Stimulated activated CD4-positive, alpha-beta T cell treated with anti-CD3 and anti-CD28 coated beads, Interleukin-15, amount 100 ng/mL, for 48 hours (primary cell): ENCODE measurements at regions not wholly inside any gene's neighbourhood (a gene's known extent, or its start where the extent isn't known, plus 50 kb on each side); places are given as distances from the start of the nearest gene placed in this dataset.

Experiments
- DNase-seq, 2 donors: peaks; one replicate each; pipeline ENCODE4 v3.0.0-alpha.2; 2020; ENCODE audit warnings: low read depth in 2 of 2

DNA sequence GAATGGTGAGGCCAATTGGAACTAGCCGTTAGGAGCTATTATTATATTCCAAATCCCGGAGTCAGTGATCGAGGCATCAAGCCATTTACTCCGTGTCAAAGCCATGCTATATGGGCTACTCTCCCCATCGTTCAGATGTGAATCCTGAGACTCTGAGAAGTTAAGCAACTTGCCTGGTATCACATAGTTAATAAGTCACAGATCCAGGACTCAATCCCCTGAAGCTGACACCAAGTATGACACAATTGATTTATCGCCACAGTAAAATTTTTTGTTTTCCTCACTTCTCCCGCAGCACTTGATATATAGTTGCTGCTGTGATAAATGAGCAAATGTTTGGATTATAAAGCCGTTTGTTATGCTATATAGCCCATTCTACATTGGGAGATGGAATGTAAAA is 50.8 kb upstream of the TSHZ2 start:
- DNase-seq: no peak

DNA sequence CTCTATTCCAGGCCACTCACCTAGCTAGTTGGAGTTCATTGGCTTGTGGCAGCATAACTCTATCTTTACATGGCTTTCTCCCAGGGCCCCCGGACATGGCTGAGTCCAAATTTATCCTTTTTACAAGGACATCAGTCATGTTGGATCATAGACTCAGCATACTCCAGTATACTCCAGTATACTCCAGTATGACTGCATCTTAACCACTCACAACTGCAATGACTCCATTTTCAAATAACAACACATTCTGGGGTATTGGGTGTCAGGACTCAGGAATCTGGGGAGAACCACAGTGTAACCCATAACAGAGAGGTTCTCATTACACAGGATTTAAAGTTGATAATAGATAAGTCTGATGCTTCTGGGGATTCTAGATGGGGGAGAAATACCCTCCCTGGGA is 53.8 kb upstream of the TSHZ2 start:
- DNase-seq: no peak

DNA sequence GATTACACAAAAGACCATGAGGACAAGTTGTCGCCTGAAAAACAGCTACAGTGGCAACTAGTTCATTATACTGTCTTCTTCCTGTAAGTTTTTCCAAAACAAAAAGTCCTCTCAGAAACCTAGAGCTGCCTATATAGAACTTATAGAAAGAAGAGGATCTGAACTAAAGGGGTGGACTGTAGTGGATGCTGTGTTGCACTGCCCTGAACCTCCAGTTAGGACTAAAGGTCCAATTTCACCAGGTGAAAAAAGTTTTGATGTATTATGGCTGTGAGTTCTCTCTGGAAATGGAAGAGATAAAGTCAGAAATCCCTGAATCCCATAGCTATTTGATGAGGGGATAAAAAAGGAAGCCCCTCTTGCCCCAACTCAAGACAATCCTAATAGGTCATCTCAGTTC is 56.6 kb upstream of the TSHZ2 start:
- no peak for DNase-seq

DNA sequence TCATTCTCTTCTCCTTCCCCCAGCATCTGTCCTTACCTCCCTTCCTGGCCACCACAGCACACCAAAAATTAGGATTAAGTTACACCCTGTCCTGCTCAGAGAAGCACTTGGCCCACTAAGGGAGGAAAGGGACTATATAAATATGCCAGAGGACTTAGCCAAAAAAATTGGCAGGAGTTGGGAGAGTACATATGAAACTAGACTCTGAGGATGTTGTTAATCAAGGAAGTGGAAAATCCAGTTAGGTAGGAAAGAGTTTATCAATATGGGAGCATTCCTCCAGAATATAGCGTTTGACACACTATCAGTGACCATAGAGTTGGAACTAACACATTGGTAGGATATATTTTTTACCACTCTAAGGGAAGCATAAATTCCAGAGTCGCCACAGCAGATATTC is 57.3 kb upstream of the TSHZ2 start:
- DNase-seq: no peak

DNA sequence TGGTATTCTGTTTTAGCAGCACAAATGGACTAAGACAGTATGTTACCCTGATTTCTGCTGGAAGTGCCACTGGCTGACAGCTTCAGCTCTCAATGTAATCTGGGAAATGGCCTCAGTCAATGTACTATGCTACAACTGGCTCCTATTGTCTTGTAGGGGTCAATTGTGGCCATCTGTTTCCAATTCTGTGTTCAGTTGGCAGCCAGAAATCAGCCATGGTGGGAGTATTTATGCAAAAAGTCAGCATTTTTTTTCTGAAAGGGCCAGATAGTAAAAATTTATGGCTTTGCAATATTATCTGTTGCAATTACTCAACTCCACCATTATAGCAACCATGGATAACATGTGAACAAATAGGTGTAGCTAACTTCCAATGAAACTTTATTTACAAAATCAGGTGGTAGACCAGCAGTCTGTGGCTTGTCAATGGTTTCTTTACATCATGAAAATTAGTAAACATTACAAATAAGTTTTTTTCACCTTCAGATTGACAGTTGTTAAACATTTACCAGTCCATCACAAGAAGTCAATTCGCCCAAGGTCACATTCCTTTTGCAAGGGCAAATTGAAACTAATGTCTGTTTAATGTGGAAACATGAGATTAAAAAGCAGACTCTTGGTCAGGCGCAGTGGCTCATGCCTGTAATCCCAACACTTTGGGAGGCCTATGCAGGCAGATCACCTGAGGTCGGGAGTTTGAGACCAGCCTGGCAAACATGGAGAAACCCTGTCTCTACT is 58.3 kb upstream of the TSHZ2 start:
- DNase-seq: no peak

DNA sequence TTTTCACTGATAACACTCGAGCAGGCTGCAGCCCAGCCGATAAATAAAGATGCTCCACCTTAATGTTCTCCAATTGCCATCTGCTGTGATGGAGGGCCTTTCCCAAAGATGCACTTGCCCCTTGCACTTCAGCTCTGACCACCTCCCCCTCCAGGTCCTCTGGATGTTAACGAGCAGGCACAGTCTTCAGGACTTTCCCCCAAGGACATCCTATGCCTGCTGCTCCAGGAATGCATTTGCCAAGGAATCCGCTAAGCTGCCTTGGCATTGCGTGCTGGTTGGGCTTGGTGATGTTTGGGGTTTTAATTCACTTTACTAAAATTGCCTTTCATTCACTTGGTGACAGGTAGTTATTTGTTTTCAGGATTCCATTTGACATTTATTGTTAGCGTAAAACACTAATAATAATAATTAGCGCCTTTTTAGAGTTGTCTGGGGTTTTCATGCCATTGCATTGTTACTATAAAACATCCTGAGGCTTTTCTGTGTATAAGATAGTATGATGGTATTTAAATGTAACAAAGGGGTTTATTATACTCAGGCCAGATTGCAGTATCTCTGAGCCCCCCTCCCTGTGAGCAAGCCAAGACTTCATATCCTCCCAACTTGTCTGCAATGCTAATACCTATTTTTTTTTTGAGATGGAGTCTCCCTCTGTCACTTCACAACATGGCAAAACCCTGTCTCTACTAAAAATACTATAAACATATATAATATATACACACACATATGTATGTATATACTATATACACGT is 66.7 kb upstream of the TSHZ2 start:
- DNase-seq: no peak

DNA sequence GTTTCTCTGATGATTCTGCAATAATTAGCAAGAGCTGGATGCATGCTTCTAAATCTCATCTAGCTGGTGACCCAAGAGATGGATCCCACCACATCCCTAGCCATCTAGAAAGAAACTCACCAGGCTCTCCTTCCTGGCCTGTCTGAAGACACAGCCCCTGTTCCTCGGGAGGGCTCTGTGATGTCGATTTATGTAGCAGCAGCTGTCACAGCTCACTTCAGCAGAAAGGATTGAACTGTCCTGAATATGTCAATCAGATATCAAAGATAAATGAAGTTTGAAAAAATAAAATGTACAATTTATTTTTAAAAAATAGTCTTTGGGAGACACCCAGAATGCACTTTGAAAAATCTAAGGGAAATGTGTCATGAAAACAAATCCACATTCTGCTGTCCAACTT is 67.3 kb upstream of the TSHZ2 start:
- no peak for DNase-seq

DNA sequence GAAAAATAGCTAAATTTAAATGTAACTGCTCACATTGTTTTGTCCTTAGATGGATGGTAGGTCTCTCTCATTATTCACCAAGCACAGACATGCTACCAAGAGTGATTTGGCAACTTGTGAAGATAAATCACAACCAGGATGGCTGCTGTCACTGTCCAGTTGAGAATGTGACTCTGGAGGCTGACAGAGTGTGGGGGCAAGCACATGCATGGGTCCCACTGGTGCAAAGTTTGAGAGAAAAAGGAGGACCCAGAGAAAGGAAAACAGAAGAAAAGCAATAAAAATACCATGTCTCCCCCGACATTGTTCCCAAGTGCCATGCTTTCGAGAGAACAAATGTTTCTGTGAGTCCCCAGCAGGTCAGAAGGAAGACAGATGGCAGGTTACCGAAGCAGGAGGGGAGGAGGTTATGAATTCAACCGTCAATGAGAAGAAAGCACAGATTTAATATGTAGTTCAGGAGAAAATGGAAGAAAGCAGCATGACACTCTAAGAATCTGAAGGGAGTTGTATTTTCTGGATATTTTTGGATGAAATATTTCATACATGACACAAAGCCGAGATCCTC is 73.0 kb upstream of the TSHZ2 start:
- no peak for DNase-seq

DNA sequence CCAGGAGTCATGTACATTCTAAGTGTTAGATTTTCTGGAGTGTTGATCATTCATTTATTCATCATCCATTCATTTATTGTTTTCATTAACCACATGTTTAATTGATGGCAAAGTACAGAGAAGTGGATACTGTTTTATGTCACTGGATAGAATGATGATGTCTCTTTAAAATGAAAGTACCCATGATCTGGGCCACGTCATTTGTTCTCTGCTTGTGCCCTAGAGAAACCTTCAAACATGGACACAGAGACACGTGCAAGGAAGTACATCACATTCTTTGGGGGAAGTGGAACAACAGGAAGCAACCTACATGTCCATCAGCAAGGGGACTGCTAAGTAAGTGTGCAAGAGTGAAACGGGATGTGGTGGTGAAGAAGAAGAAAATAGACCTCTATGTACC is 75.8 kb upstream of the TSHZ2 start:
- no peak for DNase-seq

DNA sequence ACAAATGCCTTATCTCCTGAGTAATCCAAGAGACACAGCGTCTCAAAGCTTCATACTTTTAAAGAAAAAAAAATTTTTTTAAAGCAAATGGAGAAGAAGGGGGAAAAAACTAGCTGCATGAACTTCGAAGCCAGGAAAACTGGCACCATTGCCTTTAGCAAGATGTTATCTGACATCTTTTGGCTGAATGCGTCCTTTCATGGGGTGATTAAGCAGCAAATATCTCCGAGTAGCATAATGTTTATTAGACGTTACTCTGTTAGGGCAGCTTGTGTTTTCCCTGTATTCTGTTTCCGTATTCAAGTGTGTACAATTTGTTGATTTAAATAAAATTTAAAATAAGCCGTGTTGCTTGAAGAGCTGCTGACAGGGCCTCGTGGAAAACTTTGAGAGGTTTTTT is 76.5 kb upstream of the TSHZ2 start:
- DNase-seq: no peak

DNA sequence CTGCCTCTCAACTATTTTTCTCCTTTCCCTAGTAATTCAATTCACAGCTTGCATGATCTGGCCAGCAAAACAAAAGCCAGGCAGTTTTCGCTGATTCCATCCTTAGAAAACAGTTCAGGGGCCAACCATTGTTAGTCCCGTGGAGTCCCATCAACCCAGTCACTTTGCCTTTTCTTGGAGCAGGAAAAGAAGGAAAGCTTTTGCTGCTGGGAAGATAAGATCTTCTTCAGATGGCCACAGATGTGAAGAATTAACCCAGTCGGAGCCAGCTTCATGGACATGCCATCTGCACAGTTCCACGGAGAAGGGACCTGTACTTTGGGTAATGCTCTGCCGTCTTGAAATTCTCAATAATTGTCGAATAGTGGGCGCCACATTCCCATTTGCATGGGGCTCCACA is 76.9 kb upstream of the TSHZ2 start:
- no peak for DNase-seq

DNA sequence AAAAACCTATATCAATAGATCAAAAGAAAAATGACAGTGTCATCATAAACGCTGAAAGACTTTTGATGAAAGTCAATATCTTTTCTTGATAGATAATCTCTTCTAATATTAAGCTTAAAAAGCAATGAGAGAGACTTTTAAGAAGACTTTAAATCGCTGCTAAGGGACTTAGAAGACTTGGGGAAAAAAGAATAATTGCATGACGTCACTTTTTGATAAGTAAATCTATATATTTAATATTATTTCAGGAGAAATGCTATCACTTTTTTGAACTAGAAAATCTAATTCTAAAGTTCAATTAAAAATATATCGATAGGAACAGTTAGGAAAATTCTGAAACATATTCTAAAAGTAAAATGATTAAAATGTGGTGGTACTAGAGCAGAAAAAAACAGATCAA is 78.7 kb upstream of the TSHZ2 start:
- DNase-seq: no peak

DNA sequence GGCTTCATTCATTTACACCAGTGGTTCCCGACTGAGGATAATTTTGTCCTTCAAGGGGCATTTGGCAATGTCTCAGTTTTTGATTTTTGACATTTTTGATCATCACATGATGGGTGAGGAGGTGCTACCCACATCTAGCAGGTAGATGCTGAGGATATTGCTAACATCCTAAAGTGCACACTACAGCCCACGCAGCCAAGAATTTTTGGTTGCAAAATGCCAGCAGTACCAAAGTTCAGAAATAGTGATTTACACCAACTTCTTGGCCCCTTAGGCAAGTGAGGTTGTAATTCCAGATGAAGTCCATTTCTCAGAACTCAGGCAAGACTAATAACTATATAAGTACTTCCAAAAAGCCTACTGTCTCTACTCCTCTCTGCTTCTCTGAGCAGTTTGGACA is 80.1 kb upstream of the TSHZ2 start:
- DNase-seq: no peak

DNA sequence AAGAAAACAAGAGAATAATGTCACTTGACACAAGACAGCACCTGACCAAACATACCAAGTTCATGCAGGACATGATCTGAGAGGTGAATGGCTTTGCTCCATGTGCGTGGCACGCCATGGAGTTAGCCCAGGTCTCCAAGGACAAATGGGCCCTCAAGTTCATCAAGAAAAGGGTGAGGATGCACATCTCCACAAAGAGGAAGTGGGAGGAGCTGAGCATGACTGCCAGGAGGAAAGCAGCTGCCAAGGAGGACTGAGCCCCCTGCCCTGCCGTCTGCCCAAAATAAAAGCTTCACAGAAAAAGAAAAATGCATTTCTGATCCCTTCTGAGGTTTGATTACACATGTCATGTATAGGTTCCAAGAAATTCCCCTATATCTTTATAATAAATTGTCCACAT is 82.0 kb upstream of the TSHZ2 start:
- DNase-seq: no peak

DNA sequence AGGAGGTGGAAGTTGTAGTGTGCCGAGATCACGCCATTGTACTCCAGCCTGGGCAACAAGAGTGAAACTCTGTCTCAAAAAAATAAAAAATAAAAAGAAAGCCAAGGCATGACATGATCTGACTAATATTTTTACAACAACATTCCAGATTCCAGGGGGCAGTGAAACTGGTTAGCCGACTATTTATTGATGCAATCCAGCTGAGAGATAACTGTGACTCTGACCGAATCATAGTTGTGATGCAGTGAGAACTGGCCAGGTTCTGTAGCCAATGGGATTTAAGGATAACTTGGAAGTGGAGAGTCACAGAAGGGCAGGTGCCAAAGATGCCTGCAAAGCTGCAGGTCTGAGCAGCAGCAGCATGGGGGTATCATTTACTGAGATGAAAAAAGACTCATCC is 82.9 kb upstream of the TSHZ2 start:
- no peak for DNase-seq

DNA sequence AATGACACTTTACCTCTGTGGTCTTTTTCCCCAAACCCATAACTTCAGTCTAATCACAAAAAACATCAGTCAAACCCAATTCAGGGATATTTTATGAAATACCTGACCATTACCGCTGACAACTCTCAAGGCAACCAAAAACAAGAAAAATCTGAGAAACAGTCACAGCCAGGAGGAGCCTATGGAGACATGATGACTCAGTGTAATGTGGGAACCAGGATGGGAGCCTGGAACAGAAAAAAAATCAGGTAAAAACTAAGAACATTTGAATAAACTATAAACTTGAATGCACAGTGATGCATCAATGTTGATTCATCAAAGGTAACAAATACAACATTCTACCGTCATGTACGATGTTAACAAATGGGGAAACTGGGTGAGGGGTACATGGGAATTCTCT is 84.1 kb upstream of the TSHZ2 start:
- no peak for DNase-seq

DNA sequence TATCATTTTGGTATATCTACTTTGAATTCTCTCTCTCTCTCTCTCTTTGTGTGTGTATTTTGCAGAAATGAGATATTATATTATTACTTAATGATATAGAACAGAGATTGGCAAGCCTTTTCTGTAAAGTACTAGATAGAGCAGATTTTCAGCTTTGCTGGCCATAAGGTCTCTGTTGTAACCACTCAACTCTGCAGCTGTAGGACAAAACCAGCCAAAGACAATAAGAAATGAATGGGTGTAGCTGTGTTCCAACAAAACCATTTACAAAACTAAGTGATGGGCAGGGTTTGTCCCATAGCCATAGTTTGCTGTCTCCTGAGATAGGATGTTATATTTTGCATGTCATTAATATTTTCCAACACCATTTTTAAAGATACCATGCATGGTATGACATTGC is 91.2 kb upstream of the TSHZ2 start:
- no peak for DNase-seq

DNA sequence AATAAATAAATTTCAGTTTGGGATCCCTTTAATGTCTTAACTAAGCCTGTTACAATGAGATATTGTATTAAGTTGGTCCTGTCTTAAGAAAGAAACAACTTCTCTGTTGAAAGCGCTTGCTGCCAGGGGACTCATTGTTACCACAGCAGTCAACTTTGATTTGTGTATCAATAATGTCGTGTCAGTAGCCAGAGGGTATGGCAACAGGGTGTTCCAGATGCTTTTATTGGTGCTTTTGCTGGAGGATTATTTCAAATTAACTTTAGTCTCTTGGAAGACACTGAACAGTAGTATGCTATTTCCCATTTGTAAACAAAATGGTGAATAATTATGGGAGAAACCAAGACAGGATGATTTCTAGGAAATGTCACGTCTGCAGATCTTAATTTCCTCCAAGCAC is 91.9 kb upstream of the TSHZ2 start:
- no peak for DNase-seq

DNA sequence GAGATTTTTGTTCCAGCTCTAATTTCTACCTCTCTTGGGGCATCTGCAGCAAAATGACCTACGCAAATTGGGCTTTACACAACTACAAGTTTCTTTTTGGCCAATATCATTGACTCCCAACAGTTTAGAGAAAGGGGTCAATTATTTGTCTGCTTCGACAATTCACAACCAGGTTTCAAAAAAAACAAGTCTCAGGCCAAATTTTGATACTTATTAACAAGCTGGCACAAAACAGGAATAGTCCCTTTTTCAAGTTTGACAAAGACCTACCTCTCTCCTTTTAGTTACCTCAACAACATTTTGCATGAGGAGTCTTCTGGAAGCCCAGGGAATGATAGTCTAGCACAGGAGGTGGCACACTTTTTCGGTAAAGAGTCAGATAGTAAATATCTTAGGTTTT is 97.9 kb upstream of the TSHZ2 start:
- no peak for DNase-seq

DNA sequence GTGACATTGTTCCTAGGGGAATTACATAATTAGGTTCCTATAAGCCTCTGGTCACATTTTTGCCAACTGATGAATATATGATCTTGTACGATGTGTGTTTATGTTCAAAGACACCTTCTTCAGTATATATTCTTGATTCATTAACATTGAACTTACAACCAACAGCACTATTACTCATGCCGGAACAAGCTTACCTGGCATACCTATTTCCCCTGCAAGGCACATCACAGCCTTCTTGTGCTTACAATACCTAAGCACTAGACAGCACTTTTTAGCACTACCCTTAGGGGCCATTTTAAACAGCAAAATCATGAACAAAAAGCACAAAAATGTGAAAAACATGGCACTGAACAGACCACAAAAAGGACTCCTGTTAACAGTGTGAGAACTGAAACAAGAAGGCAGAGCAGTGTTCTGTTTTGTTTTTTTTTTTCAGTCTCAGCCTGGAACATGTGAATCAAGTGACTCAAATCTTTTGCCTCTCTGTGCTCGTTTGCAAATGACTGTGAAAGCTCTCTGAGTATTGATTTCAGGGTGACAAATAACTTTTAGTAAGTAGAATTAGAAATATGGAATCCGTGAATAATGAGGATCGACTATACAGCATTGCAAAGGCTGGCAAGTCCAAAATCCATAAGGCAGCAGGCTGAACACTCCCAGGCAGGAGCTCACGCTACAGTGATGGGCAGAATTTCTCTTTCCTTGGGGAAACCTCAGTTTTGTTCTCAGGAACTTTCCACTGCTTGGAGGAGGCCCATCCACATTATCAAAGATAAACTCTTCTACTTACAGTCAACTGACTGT is 102.3 kb upstream of the TSHZ2 start:
- no peak for DNase-seq

DNA sequence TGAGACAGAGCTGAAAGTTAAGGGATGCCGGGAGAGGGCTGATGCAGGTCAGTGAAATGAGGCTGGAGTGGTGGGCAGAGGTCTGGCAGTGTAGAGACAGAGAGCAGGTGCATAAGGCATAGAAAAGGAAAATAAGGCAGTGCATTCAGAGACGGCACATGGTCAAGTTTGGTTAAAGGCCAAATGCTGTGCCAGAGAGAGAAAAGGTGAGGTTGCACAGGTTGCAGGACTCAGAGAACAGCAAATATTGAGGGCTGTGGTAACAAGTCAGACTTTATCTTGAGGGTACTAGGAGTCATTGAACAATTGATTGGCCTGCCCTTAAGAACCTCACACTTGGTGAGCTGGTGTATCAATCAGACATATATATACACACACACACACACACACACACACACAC is 102.9 kb upstream of the TSHZ2 start:
- no peak for DNase-seq

DNA sequence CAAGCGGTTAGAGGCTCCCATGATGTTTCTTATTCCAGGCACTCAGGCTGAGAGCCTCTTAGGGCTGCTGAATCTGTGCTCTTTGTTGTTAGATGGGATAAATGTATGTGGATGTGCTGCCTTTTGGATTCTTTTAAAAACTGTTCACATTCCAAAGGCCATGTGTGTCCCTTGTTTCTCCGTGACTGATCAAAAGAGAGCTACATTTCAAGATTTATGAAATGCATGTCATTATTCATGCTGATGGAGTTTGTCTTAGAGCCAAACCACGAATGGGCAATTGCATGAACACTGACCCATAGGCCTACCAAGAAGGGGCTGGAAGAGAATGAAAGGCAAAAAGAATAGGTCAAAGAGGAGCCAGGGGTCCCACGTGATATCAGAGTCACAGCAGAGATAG is 104.9 kb upstream of the TSHZ2 start:
- no peak for DNase-seq
